Sigmoid colon (tissue), 6 donors: ENCODE measurements at regions not wholly inside any gene's neighbourhood (a gene's known extent, or its start where the extent isn't known, plus 50 kb on each side); places are given as distances from the start of the nearest gene placed in this dataset.

Experiments
- DNase-seq: peaks from one replicate; pipeline ENCODE4 v3.0.0-alpha.2; 2019
- H3K27ac ChIP-seq, 4 donors: fragments of 200-600 bp; sonication (generic); one replicate each; pipeline ENCODE4 v1.5.1; 2016 to 2019; ENCODE audit warnings: mild to moderate bottlenecking in 1 of 4
- H3K27me3 ChIP-seq, 3 donors: fragments of 200-600 bp; sonication (generic); one replicate each; pipeline ENCODE4 v1.5.1; 2019; ENCODE audit warnings: mild to moderate bottlenecking in 1 of 3
- H3K36me3 ChIP-seq, 4 donors: fragments of 200-600 bp; sonication (generic); one replicate each; pipeline ENCODE4 v1.5.1; 2016 to 2019
- H3K4me1 ChIP-seq, 4 donors: fragments of 200-600 bp; sonication (generic); one replicate each; pipeline ENCODE4 v1.5.1; 2017 to 2019
- H3K4me3 ChIP-seq, 4 donors: fragments of 200-600 bp; sonication (generic); one replicate each; pipeline ENCODE4 v1.5.1; 2017 to 2019; ENCODE audit warnings: mild to moderate bottlenecking in 2 of 4, moderate library complexity in 1 of 4
- H3K9me3 ChIP-seq, 4 donors: fragments of 200-600 bp in 3 of 4; sonication (generic) in 3 of 4; one replicate each; pipeline versions ENCODE4 v1.5.1 to v1.6.1; 2013 to 2019
- CTCF ChIP-seq, 4 experiments: fragments of 450-650 bp in 3 of 4; fragments of 200-600 bp in 1 of 4; IDR thresholded peaks; one replicate each; pipeline ENCODE4 v1.5.1; 2016 to 2019; ENCODE audit warnings: antibody characterized with exemption in 4 of 4, mild to moderate bottlenecking in 3 of 4, moderate library complexity in 2 of 4
- EP300 ChIP-seq, 4 donors: sonication (generic); formaldehyde crosslinking; IDR thresholded peaks; one replicate each; pipeline ENCODE4 v1.6.1; 2017; ENCODE audit warnings: antibody characterized with exemption in 4 of 4
- POLR2A ChIP-seq, 2 donors: fragments of 450-650 bp; IDR thresholded peaks; one replicate each; pipeline ENCODE4 v1.6.1; 2016; ENCODE audit warnings: antibody characterized with exemption in 2 of 2, mild to moderate bottlenecking in 2 of 2, moderate library complexity in 2 of 2
- POLR2AphosphoS5 ChIP-seq, 4 donors: sonication (generic); formaldehyde crosslinking; IDR thresholded peaks; one replicate each; pipeline ENCODE4 v1.6.1; 2017; ENCODE audit warnings: antibody characterized with exemption in 4 of 4
- WGBS, 2 donors: extraction: QIAGEN DNeasy Blood & Tissue Kit; methylation state at CpG; one replicate each; pipeline ENCODE4 v1.1.7; 2013; 5-methylcytosine and 5-hydroxymethylcytosine counted together
- intact Hi-C: fragments of 100-400 bp; cut with DNase I; formaldehyde crosslinking; loops from one replicate; pipeline ENCODE4 v1.15.1; 2023
- donor health status: healthy with polysubstance abuse.
- donor health status: healthy.

GRCh38 chr7:133470-133869, 58.9 kb upstream of the FAM20C start:
- H3K4me3 ChIP-seq = no peak overlapping the region
- TF ChIP-seq CTCF (IDR thresholded peaks at IDR 0.05) (no peak), POLR2AphosphoS5 (IDR thresholded peaks at IDR 0.05) (no peak), POLR2A (IDR thresholded peaks at IDR 0.05) (no peak), EP300 (IDR thresholded peaks at IDR 0.05) (no peak)
- no peaks in the 10 kb centered on the region for H3K27me3 ChIP-seq
- intact Hi-C loops = no loop called here
- no peak overlapping the region for H3K27ac ChIP-seq
- H3K9me3 ChIP-seq = no peaks in the 10 kb centered on the region
- no peaks in the 10 kb centered on the region for H3K36me3 ChIP-seq
- DNase-seq = no peak
- WGBS, 2 donors = 57 to 66% methylated on average over 11 of the region's 11 CpGs
- peaks cover 0 to 31% (median 26%) of the 10 kb centered on the region in 4 donors for H3K4me1 ChIP-seq

GRCh38 chr7:134029-134428, 58.3 kb upstream of the FAM20C start:
- H3K36me3 ChIP-seq = no peaks in the 10 kb centered on the region
- no peak overlapping the region for H3K27ac ChIP-seq
- no peaks in the 10 kb centered on the region for H3K9me3 ChIP-seq
- TF ChIP-seq EP300 (IDR thresholded peaks at IDR 0.05) = no peak
- TF ChIP-seq POLR2A (IDR thresholded peaks at IDR 0.05) = no peak
- TF ChIP-seq CTCF (IDR thresholded peaks at IDR 0.05) = no peak
- no peak for TF ChIP-seq POLR2AphosphoS5 (IDR thresholded peaks at IDR 0.05)
- DNase-seq = no peak
- no peak overlapping the region for H3K4me3 ChIP-seq
- WGBS, 2 donors = 85 to 89% methylated on average over 15 of the region's 15 CpGs
- H3K27me3 ChIP-seq = no peaks in the 10 kb centered on the region
- H3K4me1 ChIP-seq = peaks cover 0 to 31% (median 26%) of the 10 kb centered on the region in 4 donors
- intact Hi-C loops = no loop called here

GRCh38 chr7:134561-135256, 57.7 kb upstream of the FAM20C start:
- peaks cover 0 to 25% (median 21%) of the 10 kb centered on the region in 4 donors for H3K4me1 ChIP-seq
- intact Hi-C loops = no loop called here
- no peaks in the 10 kb centered on the region for H3K27me3 ChIP-seq
- WGBS, 2 donors = 65 to 85% methylated on average over 21 of the region's 21 CpGs
- TF ChIP-seq CTCF (IDR thresholded peaks at IDR 0.05) = no peak
- no peak for TF ChIP-seq POLR2A (IDR thresholded peaks at IDR 0.05)
- no peak for TF ChIP-seq EP300 (IDR thresholded peaks at IDR 0.05)
- TF ChIP-seq POLR2AphosphoS5 (IDR thresholded peaks at IDR 0.05) = no peak
- H3K9me3 ChIP-seq = no peaks in the 10 kb centered on the region
- H3K4me3 ChIP-seq = no peak overlapping the region
- H3K27ac ChIP-seq = no peak overlapping the region
- no peak for DNase-seq
- no peaks in the 10 kb centered on the region for H3K36me3 ChIP-seq

GRCh38 chr7:135257-135653, 57.1 kb upstream of the FAM20C start:
- Histone ChIP-seq H3K36me3 (no peaks in the 10 kb centered on the region), H3K4me1 (peaks cover 0 to 20% (median 15%) of the 10 kb centered on the region in 4 donors), H3K27ac (no peak overlapping the region), H3K9me3 (no peaks in the 10 kb centered on the region), H3K27me3 (no peaks in the 10 kb centered on the region), H3K4me3 (no peak overlapping the region)
- DNase-seq = no peak
- intact Hi-C loops = no loop called here
- WGBS, 2 donors = 82 to 89% methylated on average over 7 of the region's 7 CpGs
- TF ChIP-seq POLR2AphosphoS5 (IDR thresholded peaks at IDR 0.05) (no peak), POLR2A (IDR thresholded peaks at IDR 0.05) (no peak), EP300 (IDR thresholded peaks at IDR 0.05) (no peak), CTCF (IDR thresholded peaks at IDR 0.05) (no peak)
